RKO (cell line): ENCODE measurements at regions not wholly inside any gene's neighbourhood (a gene's known extent, or its start where the extent isn't known, plus 50 kb on each side); places are given as distances from the start of the nearest gene placed in this dataset.
"Not testable (repeated sequence)": the region's sequence is repeated elsewhere in the genome, so short reads cannot be mapped to it uniquely, and the experiment has no call there.

Experiments
- DNase-seq: peaks from one replicate; pipeline ENCODE4 v3.0.0-alpha.2; 2016; ENCODE audit warnings: low spot score

- DNase-seq: no peak
Measured at GRCh38 chr13:23947893-23948292, 50.6 kb upstream of the C1QTNF9B start.

DNA sequence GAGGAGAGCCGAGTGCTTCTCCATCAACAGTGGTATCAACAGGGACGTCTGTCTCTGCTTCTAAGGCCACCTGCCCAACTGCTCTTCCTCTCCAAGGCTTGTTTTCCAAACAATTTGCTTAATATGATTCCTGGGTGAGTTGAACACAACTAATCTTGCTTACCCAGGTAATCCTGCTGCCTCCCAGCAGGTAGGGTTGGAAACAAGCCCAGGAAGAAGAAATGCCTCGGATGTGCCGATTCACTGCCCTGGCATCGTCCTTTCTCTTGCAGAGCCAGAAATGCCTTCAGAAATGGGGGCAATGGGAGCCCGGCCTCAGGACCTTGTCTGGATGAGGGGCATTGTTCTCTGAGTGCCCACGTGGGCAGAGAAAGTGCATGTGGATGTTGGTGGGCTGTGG lies 51.9 kb upstream of the C1QTNF9B start:
- DNase-seq: no peak

DNA sequence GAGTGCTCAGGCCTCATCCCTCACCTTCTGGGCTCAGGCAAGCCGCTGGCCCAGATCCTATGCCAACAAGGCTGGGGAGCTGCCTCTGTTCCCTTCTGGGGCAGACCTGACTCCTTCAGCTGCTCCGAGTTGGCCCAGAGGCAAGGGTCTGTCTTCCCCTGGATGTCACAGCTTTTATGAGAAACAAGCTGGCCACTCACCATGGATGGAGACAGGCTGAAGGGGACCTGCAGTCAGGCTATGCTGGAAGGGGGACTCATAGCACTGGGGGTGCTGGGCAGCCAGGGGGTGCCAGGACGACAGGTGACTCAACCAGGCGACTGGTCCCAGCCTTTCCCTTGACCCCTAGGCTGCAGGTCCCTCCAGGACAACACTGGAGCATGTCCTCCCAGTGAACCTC lies 52.4 kb upstream of the C1QTNF9B start:
- DNase-seq: no peak

DNA sequence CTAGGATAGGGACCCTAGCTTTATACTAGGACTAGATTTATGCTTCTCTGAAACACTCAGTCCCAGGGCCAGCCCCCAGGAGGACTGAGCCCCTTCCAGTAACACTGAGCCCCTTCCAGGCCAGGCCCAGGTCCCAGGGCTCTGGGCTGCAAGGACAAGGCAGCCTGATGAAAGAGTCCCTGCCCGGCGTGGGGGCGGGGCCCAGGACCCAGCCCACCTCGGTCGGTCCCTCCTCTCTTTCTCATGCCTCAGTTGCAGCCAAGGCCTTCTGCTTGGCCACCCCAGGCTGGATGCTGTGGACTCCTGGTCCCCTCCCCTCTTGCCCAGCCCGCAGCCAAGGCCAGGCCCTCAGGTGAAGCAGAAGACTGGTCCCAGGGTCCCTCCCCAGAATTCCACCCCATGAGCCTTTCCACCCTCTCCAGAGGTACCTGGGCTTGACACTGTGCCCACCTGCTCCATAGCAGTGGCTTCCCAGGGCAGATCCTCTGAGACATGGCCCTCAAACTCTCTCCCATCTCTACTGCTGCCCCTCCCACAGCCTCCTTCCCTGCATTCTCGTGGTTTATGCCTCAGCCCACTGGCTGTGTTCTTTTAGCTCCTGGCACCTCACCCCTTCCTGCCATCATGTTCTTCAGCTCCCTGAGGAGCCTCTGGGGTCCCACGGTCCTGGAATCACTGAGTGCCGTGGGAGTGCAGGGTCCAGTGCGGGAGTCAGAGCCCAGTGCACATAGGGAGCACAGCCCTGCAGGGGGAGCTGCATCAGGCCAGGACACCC lies 53.6 kb upstream of the C1QTNF9B start:
- no peak for DNase-seq

DNA sequence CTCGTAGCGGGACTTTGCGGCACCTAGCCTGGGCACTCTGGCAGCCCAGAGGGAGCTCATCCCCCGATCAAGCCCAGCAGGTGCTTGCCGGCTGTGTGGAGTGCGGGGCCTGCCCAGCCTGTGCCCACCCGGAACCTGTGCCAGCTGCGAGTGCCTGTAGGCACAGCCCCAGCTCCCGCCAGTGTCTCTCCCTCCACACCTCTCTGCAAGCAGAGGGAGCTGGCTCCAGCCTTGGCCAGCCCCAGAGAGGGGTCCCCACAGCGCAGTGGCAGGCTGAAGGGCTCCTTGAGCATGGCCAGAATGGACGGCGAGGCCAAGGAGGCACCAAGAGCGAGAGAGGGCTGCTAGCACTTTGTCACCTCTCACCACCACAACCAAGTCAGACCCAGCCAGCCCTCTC lies 55.5 kb upstream of the C1QTNF9B start:
- DNase-seq: no peak

- no peak for DNase-seq
Measured at GRCh38 chr13:23953860-23954512, 56.7 kb upstream of the C1QTNF9B start.

GRCh38 chr13:23955064-23955463 lies 57.8 kb upstream of the C1QTNF9B start:
- DNase-seq: no peak

GRCh38 chr13:23956106-23956505 lies 58.8 kb upstream of the C1QTNF9B start:
- DNase-seq: no peak

DNA sequence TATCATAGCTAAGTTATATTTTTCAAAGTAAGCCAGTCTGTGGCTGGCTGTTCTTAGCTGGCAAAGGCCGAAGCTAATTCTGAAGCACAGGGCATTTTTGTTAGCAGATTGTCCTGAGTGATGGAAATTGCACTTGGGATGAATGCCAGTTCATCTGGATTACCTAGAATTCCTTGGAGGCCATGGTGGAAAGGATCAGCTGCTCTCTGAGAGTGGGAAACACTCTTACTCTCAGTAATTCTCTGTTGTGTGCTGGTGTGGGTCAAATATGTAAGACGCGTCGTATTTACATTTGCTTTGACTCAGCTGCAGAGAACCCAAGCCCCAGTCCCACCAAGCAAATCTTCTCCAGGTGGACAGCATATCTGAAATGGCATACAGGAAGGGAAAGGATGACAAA lies 60.7 kb upstream of the C1QTNF9B start:
- DNase-seq: no peak

DNA sequence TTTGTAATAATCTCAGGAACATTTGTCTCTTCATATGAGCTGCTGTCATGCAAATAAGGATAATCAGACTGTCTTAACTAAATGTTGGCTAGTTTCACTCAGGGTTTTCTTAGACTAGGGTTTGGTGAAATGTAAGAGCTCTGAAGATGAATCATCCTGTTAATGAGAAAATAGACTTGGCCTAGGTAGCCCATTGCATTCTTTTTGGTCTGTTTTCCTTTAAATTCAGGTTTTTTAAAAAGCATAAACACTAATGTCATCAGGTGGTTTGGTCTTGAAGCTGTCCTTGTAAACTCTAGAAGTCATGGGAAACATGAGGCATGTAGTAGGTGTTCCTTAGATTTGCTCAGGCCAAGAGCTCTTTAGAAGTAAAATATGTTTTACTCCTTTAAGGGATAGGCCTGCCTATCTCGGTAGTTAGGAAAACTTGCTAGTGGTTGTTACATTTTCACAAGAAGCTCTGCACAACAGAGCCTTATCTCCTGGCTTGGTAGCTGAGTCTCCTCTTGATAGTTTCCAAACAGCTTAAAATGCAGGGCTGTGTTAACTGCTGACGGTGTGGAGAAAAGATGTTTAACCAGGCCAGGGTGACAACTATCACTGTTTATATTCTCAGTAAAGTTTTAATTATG lies 62.0 kb upstream of the C1QTNF9B start:
- no peak for DNase-seq

DNA sequence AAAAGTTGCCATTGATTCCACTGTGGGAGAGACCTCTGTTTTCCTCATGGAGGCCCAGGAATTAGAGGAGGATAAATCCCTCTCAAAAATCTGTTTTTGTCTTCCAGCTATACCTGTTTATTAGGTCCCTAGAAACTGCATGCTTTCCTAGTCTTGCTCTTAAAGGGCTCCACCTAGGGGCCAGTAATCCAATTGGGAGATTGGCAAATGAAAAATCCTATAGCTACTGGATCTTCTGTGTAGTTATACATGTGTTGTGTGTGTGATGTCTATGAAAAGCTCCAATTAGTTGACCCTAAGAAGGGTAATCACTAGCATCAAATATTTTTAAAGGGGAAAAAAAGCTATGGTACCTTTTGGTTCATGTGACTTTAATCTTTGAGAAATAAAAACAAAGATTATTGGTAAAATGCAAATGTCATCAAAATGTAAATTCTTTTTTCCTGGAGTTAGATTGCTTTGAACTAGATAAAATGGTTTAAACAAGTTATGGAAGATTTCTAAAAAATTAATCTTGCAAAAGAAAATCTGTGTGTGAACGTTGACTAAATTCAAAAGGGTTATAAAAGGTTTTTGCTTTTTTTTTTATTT lies 63.4 kb upstream of the C1QTNF9B start:
- DNase-seq: peak; percentile 59

- DNase-seq: no peak
Measured at GRCh38 chr13:23963184-23963931, 66.1 kb upstream of the C1QTNF9B start.

GRCh38 chr13:23963947-23964346 lies 66.6 kb upstream of the C1QTNF9B start:
- no peak for DNase-seq

- DNase-seq: no peak
Measured at GRCh38 chr13:23965346-23965745, 68.0 kb upstream of the C1QTNF9B start.

DNA sequence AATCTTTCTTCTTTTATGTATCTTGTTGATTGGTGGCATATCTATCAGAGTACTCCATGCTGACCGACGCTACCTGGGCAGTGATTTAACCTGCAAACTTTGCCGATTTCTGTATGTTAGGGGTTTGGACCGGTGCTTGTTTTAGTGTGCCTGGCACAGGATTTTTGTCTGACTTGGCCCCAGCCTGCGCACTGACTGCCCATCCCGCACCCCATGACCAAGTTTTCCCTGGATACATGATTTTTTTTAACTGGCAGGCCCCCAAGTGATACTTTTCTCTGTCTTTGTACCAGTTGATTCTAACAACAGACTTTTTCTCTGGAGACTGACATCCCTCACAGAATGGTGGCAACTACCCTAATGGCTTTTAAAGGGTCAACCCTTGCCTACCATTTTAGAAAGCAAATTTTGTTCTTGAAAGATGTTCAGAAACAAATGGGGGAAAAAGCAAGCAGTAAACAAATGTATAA lies 69.0 kb upstream of the C1QTNF9B start:
- DNase-seq: no peak

GRCh38 chr13:23966691-23967615 lies 69.7 kb upstream of the C1QTNF9B start:
- no peak for DNase-seq

DNA sequence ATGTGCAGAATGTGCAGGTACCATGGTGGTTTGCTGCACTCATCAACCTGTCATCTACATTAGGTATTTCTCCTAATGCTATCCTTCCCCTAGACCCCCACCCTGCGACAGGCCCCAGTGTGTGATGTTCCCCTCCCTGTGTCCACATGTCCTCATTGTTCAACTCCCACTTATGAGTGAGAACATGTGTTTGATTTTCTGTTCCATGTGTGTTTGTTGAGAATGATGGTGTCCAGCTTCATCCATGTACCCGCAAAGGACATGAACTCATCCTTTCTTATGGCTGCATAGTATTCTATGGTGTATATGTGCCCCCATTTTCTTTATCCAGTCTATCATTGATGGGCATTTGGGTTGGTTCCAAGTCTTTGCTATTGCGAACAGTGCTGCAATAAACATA lies 70.5 kb upstream of the C1QTNF9B start:
- not testable (repeated sequence) for DNase-seq

GRCh38 chr13:23969647-23970046 lies 72.3 kb upstream of the C1QTNF9B start:
- no peak for DNase-seq

DNA sequence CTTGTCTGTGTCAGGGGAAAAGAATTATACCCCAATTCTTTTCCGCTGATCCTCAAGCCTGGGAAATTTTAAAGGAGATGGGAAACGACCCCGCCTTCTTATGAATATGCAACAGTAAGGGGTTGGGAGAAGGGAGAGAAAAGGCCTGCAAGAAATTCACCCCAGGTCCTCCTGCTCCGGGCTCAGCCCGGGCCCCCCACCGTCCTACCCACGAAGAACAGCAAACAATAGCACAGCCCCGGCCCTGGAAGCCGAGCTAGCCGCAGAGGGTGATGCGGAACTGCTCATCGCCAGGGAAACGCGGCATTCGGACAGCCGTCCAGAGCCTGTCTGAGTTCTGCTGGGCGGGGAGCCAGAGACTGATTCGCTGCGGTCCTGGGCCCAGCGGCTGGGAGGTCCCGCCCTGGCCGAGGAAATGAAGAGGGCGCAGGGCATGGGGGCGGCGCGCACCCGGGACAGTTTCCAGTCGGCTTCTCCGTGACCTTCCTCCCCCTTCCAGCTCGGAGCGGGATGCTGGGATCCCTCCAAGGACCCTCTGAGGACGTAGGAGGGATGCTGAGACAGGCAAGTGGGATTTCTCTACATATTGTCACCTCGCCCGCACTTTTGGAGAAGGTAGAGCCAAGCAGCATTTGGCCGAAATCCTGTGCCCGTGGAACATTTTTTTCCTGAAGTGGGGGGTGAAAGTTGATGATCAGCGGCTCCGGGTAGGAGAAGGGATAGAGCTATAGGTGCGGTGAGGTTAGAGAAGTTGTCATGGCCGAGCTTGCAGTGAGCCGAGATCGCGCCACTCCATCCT lies 82.3 kb upstream of the C1QTNF9B start:
- peak; percentile 63 for DNase-seq

- DNase-seq: peak; percentile 65
Measured at GRCh38 chr13:23980160-23980551, 82.9 kb upstream of the C1QTNF9B start.
